CD4-positive, alpha-beta T cell treated with Interleukin-12 subunit alpha and Interleukin-12 subunit beta, for 1 hour (primary cell): ENCODE measurements at regions not wholly inside any gene's neighbourhood (a gene's known extent, or its start where the extent isn't known, plus 50 kb on each side); places are given as distances from the start of the nearest gene placed in this dataset.
"Not testable (repeated sequence)": the region's sequence is repeated elsewhere in the genome, so short reads cannot be mapped to it uniquely, and the experiment has no call there.

ENCODE experiments used
- DNase-seq: peaks from one replicate; pipeline ENCODE4 v3.0.0-alpha.2; 2020

- no peak for DNase-seq
These were observed 128.6 kb downstream of the SPATA31D1 start for GRCh38 chr9:82117026-82117811.

- no peak for DNase-seq
These were observed 134.2 kb downstream of the SPATA31D1 start for GRCh38 chr9:82122731-82123130.

GRCh38 chr9:82124090-82124489 lies 135.5 kb downstream of the SPATA31D1 start:
- DNase-seq, result no peak

GRCh38 chr9:82126256-82126655 lies 137.7 kb downstream of the SPATA31D1 start:
- DNase-seq, result no peak

- DNase-seq, result no peak
These were observed 138.9 kb downstream of the SPATA31D1 start for GRCh38 chr9:82127465-82127864.

- DNase-seq, result no peak
These were observed 139.6 kb downstream of the SPATA31D1 start for GRCh38 chr9:82128011-82128696.

GRCh38 chr9:82129708-82130107 lies 141.1 kb downstream of the SPATA31D1 start:
- DNase-seq, result no peak

GRCh38 chr9:82130331-82131042 lies 141.9 kb downstream of the SPATA31D1 start:
- no peak for DNase-seq

GRCh38 chr9:82131072-82131471 lies 142.5 kb downstream of the SPATA31D1 start:
- no peak for DNase-seq

GRCh38 chr9:82132024-82132423 lies 143.5 kb downstream of the SPATA31D1 start:
- no peak for DNase-seq

- no peak for DNase-seq
These were observed 145.4 kb downstream of the SPATA31D1 start for GRCh38 chr9:82134010-82134409.

GRCh38 chr9:82135106-82135505 lies 146.5 kb downstream of the SPATA31D1 start:
- DNase-seq, result no peak

GRCh38 chr9:82138081-82138480 lies 149.5 kb downstream of the SPATA31D1 start:
- not testable (repeated sequence) for DNase-seq

GRCh38 chr9:82140471-82140870 lies 151.9 kb downstream of the SPATA31D1 start:
- no peak for DNase-seq

GRCh38 chr9:82144803-82145202 lies 156.2 kb downstream of the SPATA31D1 start:
- DNase-seq, result no peak

- no peak for DNase-seq
These were observed 158.1 kb downstream of the SPATA31D1 start for GRCh38 chr9:82146677-82147076.

- DNase-seq, result no peak
These were observed 159.3 kb downstream of the SPATA31D1 start for GRCh38 chr9:82147798-82148425.

- no peak for DNase-seq
These were observed 159.8 kb downstream of the SPATA31D1 start for GRCh38 chr9:82148426-82148810.

GRCh38 chr9:82148901-82149461 lies 160.4 kb downstream of the SPATA31D1 start:
- DNase-seq, result no peak

- no peak for DNase-seq
These were observed 161.0 kb downstream of the SPATA31D1 start for GRCh38 chr9:82149501-82149946.

GRCh38 chr9:82152181-82152580 lies 163.6 kb downstream of the SPATA31D1 start:
- DNase-seq, result no peak

- DNase-seq, result no peak
These were observed 164.5 kb downstream of the SPATA31D1 start for GRCh38 chr9:82153032-82153431.

GRCh38 chr9:82154573-82154972 lies 166.0 kb downstream of the SPATA31D1 start:
- DNase-seq, result no peak
